ENCODE measurements at regions not wholly inside any gene's neighbourhood (a gene's known extent, or its start where the extent isn't known, plus 50 kb on each side); places are given as distances from the start of the nearest gene placed in this dataset.

- intact Hi-C loops (cut with micrococcal nuclease), result no loop called here
- POLR2A ChIA-PET, result no interaction called here
- dilution Hi-C loops (cut with MboI; ENCODE audit: extremely low pct_ligation_motif_present, low sequenced_read_pairs), result no loop called here
Measured at GRCh38 chr11:11016943-11017342, 159.1 kb upstream of the ZBED5 start.

More at GRCh38 chr11:11016943-11017342, 159.1 kb upstream of the ZBED5 start:
- H4K20me1 ChIP-seq (replicated peaks; ENCODE audit: control insufficient read depth, extremely low read depth, insufficient read depth, low read length), result no peaks in the 10 kb centered on the region
- no peaks in the 10 kb centered on the region for H3K9me3 ChIP-seq (replicated peaks; ENCODE audit: control insufficient read depth, insufficient read depth, low read length)
- CTCF ChIA-PET, result interaction anchor here (1.3 kb wide), 1 partner anchor 73 kb away, joined by 3 read pairs; no protein-coding TSS in a partner anchor
- no peaks in the 10 kb centered on the region for H3K9me1 ChIP-seq (replicated peaks; ENCODE audit: control insufficient read depth, extremely low read depth, insufficient read depth, low read length)
- peaks cover 7 to 22% of the 10 kb centered on the region in 2 experiments for H3K27me3 ChIP-seq (ENCODE audit: control insufficient read depth in 2 of 2, insufficient read depth in 2 of 2, low read length in 2 of 2)
- FAIRE-seq (no peak), DNase-seq (ENCODE audit: low read depth, low spot score) (no peak)
- H3K4me2 ChIP-seq (ENCODE audit: insufficient read depth, low read length), result no peak overlapping the region
- no TSS peak for BruUV-seq (replicated peaks)
- no peak overlapping the region for H3K9ac ChIP-seq (replicated peaks; ENCODE audit: extremely low read depth, insufficient read depth, low read length)
- H3K36me3 ChIP-seq (ENCODE audit: control insufficient read depth in 2 of 2, extremely low read depth in 1 of 2, insufficient read depth in 2 of 2, low read length in 2 of 2), result no peaks in the 10 kb centered on the region
- no peak overlapping the region for H2AFZ ChIP-seq (ENCODE audit: low read depth, low read length)
- H3K4me1 ChIP-seq (ENCODE audit: control insufficient read depth, extremely low read depth, insufficient read depth, low read length), result peaks cover 8% of the 10 kb centered on the region
- H3K4me3 ChIP-seq (replicated peaks in 1 of 3; ENCODE audit: insufficient read depth in 1 of 3, low read depth in 1 of 3, low read length in 3 of 3), result no peak overlapping the region
- TF ChIP-seq GATA2 (IDR thresholded peaks at IDR 0.05; ENCODE audit: insufficient read depth, insufficient read length, low read depth, low read length) (no peak), MYC (IDR thresholded peaks at IDR 0.05; ENCODE audit: low read depth, low read length) (no peak), JUN (IDR thresholded peaks at IDR 0.05; ENCODE audit: borderline replicate concordance, insufficient read depth, insufficient read length, low read depth) (no peak), EZH2 (IDR thresholded peaks at IDR 0.05; ENCODE audit: borderline replicate concordance, low read depth, low read length, severe bottlenecking) (no peak), CTCF (IDR thresholded peaks at IDR 0.05; ENCODE audit: extremely low read depth in 1 of 2, insufficient read depth in 1 of 2, low read depth in 1 of 2, low read length in 2 of 2) (no peak), MAX (IDR thresholded peaks at IDR 0.05; ENCODE audit: insufficient read depth, insufficient read length) (no peak), FOS (IDR thresholded peaks at IDR 0.05; ENCODE audit: borderline replicate concordance, insufficient read depth, low read length) (no peak), POLR2AphosphoS5 (IDR thresholded peaks at IDR 0.05; ENCODE audit: insufficient read depth, low read depth, low read length) (no peak), POLR2A (IDR thresholded peaks at IDR 0.05; ENCODE audit: low read depth, low read length) (no peak)
- no peaks in the 10 kb centered on the region for H3K79me2 ChIP-seq (ENCODE audit: control insufficient read depth, insufficient read depth, low read length)
- H3K27ac ChIP-seq (ENCODE audit: insufficient read depth, low read depth, low read length), result no peak overlapping the region
